GM19452 (cell line): ENCODE measurements at regions not wholly inside any gene's neighbourhood (a gene's known extent, or its start where the extent isn't known, plus 50 kb on each side); places are given as distances from the start of the nearest gene placed in this dataset.
A peak's percentile ranks its signal among the peaks of the same experiment; 100 is the strongest.

Experiments used
- ATAC-seq: cut with Tn5 transposase; IDR thresholded peaks from one replicate; pipeline ENCODE4 v1.9.1; 2021; ENCODE audit not compliant: unreplicated experiment

DNA sequence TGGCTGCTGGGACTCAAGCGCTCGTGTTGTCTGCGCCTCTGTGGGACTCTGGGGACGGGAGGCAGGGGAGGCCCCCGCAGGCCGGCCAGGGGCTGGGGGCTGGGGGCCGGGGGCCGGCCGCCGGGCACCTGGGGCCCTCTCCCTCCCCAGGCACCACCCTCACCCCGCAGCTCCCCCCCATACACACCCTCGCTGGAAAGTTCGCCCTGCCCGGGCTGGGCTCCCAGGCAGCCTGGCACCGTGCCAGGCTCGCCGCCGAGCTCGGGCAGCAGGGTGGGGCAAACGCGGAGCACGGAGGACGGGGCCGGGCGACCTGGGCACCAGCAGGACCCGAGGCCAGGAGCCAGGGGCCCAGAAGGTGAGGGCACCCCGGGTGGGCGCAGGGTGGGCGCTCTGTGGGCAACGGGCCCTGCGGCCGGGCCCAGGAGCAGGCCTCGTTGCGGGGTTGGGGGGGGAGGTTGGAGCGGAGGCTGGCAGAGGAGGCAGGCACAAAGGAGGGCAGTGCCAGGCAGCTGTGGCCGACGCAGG lies 76.7 kb upstream of the WNT7B start:
- ATAC-seq, result no peak

- ATAC-seq, result no peak
These were observed 77.4 kb upstream of the WNT7B start for GRCh38 chr22:46054091-46055073.

GRCh38 chr22:46055181-46055875 lies 78.4 kb upstream of the WNT7B start:
- ATAC-seq, result no peak

DNA sequence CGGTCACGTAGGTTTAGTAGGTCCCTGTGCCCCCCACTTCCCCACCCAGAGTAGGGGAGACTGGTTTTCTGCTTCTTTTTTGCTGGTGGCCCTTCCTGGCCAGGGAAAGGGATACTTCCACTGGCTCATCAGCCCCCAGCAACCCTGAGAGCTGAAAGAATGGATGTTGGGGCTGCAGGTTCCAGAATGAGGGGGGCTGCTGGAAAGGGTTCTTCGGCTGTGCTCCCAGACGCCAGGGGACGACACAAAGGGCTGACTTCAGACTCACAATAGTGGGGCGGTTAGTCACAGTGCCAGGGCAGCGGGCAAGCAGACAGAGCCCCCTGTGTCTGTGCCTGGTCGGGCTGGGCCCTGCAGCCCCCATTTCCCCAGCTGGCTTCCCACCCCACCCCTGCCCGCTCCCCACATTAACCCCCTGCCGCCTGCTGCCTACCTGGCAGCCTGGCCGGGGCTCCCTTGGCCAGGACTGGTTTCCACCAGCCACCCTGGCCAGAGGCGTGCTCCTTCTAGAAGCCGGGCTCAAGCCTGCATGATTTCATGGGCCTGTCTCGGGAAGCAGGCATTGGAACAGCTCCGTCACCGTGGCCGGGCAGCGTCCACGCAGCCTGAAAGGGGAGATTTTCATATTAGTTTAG lies 79.1 kb upstream of the WNT7B start:
- no peak for ATAC-seq

DNA sequence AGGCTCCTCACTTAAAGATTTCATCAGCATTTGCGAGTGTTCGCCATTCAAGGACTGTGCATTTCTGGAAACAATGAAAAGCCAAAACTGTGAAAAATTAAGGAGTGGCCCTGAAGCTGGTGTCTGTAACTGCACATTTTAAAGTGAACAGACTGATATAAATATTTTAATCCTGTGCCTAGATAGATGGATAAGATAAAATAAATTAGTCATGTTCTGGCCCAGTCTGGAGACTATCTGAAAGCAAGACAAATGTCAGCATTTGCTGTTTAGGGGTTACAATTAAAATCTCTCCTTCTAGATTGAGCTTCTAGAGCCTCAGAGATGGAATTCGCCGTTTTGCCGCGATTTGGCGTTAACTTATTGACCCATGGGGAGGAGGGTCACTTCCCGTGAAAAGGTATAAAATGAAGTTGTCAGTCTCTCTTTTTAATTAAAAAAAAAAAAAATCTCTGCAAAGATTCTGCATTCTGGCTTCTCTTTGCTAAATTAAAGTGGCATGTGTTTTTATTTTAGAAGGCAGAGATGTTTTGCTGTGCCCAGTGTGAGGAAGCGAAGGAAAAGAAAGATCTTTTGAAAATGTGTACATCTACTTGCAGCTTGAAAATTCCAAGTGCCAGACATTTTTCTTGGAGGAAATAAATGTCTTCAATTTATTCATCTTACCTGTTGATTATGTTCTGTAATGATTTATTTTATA lies 79.7 kb upstream of the WNT7B start:
- no peak for ATAC-seq

- peak; percentile 25 for ATAC-seq
These were observed 80.5 kb upstream of the WNT7B start for GRCh38 chr22:46057246-46058090.

DNA sequence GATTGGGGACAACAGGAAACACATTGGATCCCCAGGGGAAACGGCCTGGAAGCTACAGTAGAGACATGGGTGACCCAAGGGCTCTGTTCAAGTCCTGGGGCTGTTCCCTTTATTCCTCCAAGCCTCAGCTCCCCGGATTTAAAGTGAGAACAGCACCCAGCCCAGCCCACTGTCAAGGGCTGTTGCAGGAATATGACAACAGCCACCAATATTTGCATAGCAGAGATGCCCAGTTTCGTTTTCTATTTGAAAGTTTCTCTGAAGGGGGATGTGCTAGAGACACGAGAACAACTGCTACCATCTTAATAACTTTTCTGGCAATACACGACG lies 81.1 kb upstream of the WNT7B start:
- peak; percentile 89 for ATAC-seq

DNA sequence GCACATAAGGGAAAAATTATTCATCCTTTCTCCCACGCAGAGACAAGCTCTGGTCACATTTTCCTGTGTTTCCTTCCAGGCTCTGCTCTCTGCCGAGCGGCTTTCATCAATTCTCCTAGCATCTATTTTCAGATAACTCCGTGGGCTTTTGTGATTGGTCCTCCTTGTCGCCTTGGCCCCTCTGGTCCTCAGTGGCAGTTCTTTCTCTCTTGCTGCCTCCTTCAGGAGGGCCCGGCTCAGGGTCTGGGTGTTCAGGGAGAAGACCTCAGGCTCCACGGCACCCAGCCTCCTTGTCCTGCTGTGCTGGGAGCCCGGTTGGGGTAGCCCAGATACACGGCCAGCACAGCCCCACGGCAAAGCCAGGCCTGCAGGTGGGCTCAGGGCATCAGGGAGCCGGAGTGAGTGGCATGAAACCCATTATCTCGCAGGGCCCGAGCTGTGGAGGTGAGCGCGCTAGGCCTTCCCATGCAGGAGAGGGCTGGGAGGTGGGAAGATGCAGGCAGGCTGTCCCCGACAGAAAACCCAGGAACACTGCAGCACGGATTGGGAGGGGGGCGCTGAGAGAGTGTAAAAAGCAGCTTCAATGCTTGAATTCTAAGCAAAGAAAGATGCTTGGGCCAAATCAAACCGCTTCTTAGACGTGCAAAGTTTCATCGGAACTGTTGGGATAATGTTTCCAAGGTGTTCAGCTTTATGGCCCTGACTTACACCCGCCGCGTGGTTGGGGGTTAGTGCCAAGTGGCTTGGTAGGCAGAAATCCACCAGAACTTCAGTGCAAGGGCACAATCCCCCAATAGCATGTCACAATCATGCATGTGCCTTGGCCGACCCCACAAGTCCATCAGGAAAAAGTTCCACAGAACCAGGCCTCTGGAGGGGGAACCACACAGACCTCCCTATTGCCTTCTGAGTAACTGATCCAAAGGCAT lies 81.9 kb upstream of the WNT7B start:
- no peak for ATAC-seq

- ATAC-seq, result no peak
These were observed 83.5 kb upstream of the WNT7B start for GRCh38 chr22:46060292-46061123.

DNA sequence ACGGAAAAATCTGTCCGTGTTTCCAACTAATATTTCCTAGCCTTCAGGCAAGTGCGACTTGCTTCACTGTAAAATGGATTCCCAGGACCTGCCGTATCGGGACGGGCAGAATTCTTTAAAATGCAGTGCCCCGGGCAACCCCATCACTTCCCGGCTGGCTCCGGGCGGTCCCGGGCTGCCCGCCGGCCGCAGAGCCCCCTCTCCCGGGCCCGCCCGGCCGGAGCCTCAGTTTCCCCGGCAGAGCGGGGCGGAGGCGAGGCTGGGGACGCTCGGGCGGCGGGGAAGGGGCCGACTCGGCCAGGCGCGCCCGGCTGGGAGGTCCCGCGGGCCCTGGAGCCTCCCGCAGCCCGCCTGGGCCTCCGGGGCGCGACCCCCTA lies 84.2 kb upstream of the WNT7B start:
- ATAC-seq, result no peak

- ATAC-seq, result no peak
These were observed 84.7 kb upstream of the WNT7B start for GRCh38 chr22:46061501-46062231.

DNA sequence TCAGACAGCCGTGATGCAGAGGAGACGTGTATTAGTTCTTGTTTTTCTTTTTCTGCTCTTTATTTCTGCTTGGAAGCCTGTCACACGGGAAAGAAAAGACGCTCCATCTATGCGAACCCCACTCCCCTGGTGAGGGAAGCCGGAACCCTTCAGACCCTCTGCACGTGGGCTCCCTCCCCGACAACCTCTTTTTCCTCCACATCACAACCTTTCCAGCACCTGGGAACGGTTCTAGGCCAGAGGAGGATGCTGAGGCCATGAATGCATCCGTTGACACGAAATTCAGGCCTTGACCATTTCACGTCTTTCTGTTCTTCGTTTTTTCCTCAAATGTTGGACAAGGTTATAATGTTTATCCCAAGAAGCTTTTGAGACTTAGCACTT lies 85.3 kb upstream of the WNT7B start:
- ATAC-seq, result no peak

DNA sequence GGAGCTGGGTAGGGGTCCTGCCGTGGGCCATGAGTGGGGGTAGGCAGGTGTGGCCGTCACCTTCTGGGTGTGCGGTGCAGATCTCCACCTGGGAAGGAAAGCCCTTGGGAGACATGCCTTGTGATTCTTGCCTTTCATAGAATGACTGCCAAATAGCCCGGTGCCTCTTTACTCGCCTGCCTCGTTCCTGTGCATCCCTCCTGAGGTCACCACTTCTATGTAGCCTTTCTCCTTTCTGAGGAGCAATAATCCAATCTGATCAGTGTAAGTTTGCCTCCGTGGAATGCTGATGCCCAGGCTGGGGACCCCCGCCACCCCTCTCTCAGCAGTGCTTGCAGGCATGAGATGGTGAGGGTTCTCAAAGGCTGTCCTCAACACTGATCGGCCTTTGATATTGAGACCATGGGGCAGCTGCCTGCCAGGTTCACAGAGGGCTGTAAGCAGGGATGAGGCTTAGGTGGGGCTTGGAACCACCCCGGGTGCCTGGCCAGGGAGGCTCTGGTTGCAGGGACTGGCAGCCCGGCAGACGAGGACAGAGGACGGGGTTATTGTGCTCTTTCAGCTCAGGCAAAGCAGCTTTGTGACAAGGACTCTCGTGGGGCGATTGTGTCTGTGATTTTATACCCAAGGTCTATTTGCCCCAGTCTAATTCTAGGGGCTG lies 86.1 kb upstream of the WNT7B start:
- ATAC-seq, result no peak

DNA sequence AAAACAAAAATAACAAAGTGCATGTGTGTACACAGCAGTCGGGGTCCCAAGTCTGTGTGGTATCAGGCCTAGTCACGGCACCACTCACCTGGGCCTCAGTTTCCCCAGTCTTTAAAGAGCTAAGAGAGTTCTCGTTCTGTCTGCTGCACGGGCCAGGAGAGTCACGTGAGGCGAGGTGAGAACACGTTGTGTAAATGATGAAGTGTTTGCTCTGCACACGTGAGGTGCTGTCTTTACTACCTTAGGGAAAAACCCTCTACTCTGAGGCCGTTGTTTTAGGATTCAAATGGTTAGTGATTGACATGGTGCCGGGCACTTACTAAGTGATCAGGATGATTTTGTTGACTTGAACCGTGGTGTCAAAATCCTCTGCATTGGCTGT lies 86.5 kb upstream of the PPARA start:
- ATAC-seq, result no peak

- no peak for ATAC-seq
These were observed 85.9 kb upstream of the PPARA start for GRCh38 chr22:46064228-46064965.

GRCh38 chr22:46064966-46065666 lies 85.2 kb upstream of the PPARA start:
- ATAC-seq, result no peak
